ENCODE measurements at regions not wholly inside any gene's neighbourhood (a gene's known extent, or its start where the extent isn't known, plus 50 kb on each side); places are given as distances from the start of the nearest gene placed in this dataset.

GRCh38 chr15:29542994-29543393, 273.4 kb upstream of the NSMCE3 start:
- H4K8ac ChIP-seq (replicated peaks; ENCODE audit: insufficient read length, low read depth, low read length) = no peak overlapping the region
- H3K36me3 Mint-ChIP-seq (ENCODE audit: insufficient read depth in 1 of 3, low read depth in 3 of 3) = peaks cover 11 to 15% (median 14%) of the 10 kb centered on the region in 3 experiments; a peak in 6 of 7 replicates
- H3K9me3 Mint-ChIP-seq = peaks cover 15 to 18% of the 10 kb centered on the region in 2 experiments
- H3K4me1 ChIP-seq (ENCODE audit: insufficient read depth, low read length) = no peaks in the 10 kb centered on the region; the same call in 1 of the 2 replicates
- no peak overlapping the region for H2AFZ ChIP-seq (ENCODE audit: low read length)
- H4K20me1 ChIP-seq (ENCODE audit: control insufficient read depth, insufficient read depth, insufficient read length) = no peaks in the 10 kb centered on the region
- no CpG with 5 or more reads among the region's 1 CpG for WGBS (ENCODE audit: extremely low coverage, insufficient read length, low lambda C conversion rate)
- no peak overlapping the region for H2BK15ac ChIP-seq (ENCODE audit: low read depth, low read length)
- no peak overlapping the region for H2BK5ac ChIP-seq (ENCODE audit: insufficient read length, low read length)
- no peak overlapping the region for H2BK120ac ChIP-seq (ENCODE audit: low read depth, low read length, poor library complexity, severe bottlenecking)
- no peak overlapping the region for H3K56ac ChIP-seq (ENCODE audit: insufficient read length, low read depth, low read length)
- no peak overlapping the region for H3K18ac ChIP-seq (ENCODE audit: insufficient read length, low read depth, low read length)
- H3K4ac ChIP-seq (ENCODE audit: low read depth, low read length) = no peak overlapping the region
- 0 out of 7 replicates have a peak overlapping the region, but pooled peaks of 1 of the 3 experiments have one; percentile 29 for H3K27ac Mint-ChIP-seq
- no peak overlapping the region for H3K4me3 Mint-ChIP-seq
- H3K79me2 ChIP-seq (ENCODE audit: insufficient read depth, low read length) = no peaks in the 10 kb centered on the region; the same call in 1 of the 2 replicates
- no peak overlapping the region for H3K14ac ChIP-seq (ENCODE audit: insufficient read depth, low read length)
- H3K9me3 ChIP-seq (ENCODE audit: control insufficient read depth, low read depth, low read length) = no peaks in the 10 kb centered on the region
- no peak overlapping the region for H3K9ac ChIP-seq (ENCODE audit: extremely low read depth, insufficient read length, low read length)
- no peak overlapping the region for H2AK5ac ChIP-seq (ENCODE audit: insufficient read length, low read length)
- H3K4me2 ChIP-seq (ENCODE audit: insufficient read depth, insufficient read length, low read length) = no peak overlapping the region
- DNase-seq = no peak
- no peaks in the 10 kb centered on the region; the same call in 1 of the 2 replicates for H3K27me3 Mint-ChIP-seq (ENCODE audit: low read depth)
- H3K27ac ChIP-seq (ENCODE audit: insufficient read length, low read depth, low read length) = no peak overlapping the region
- no peaks in the 10 kb centered on the region for H3K27me3 ChIP-seq (ENCODE audit: insufficient read depth, low read length)
- no peak overlapping the region for H3K23ac ChIP-seq (ENCODE audit: insufficient read length, low read depth, low read length)
- H2BK12ac ChIP-seq (ENCODE audit: insufficient read length, low read depth, low read length) = no peak overlapping the region
- TF ChIP-seq CTCF (conservative IDR thresholded peaks at IDR 0.05) = no peak
- H4K5ac ChIP-seq (ENCODE audit: insufficient read length, low read depth, low read length) = no peak overlapping the region
- no peak overlapping the region for H2BK20ac ChIP-seq (ENCODE audit: low read depth, low read length, poor library complexity, severe bottlenecking)
- H3K23me2 ChIP-seq (ENCODE audit: insufficient read length, low read depth, low read length, poor library complexity, severe bottlenecking) = no peaks in the 10 kb centered on the region
- no peak overlapping the region for H4K91ac ChIP-seq (ENCODE audit: insufficient read length, low read depth, low read length)
- H3K79me1 ChIP-seq (ENCODE audit: insufficient read depth, low read depth, low read length, poor library complexity, severe bottlenecking) = no peaks in the 10 kb centered on the region
- H3T11ph ChIP-seq (ENCODE audit: low read length) = no peak overlapping the region
- H3K4me1 Mint-ChIP-seq = peaks cover 18 to 22% of the 10 kb centered on the region in 2 experiments

Data from H9 (cell line).